Fibroblast of skin of right quadriceps (primary cell): ENCODE measurements at regions not wholly inside any gene's neighbourhood (a gene's known extent, or its start where the extent isn't known, plus 50 kb on each side); places are given as distances from the start of the nearest gene placed in this dataset.
"Not testable (repeated sequence)": the region's sequence is repeated elsewhere in the genome, so short reads cannot be mapped to it uniquely, and the experiment has no call there.

Experiments used
- DNase-seq: peaks from one replicate; pipeline ENCODE4 v3.0.0-alpha.2; 2013

DNA sequence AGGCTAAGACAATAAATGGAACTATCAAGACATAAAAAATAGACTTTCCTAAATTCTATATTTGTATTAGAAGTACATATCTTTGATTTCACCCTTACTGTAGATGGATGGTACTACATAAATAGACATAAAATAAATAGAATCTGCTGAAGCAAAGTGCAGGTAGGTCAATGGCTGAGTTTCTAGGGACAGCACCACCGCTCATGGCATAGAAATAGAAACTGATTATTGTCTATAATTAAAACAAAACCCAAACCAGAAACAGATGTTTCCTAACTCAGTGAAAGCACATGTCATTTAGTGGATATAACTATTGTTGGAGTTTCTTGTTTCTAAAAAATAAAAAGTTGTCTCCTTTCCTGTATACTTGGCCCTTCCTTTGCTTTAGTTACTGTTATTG, 387.3 kb upstream of the ADGRL3 start:
- DNase-seq: no peak

DNA sequence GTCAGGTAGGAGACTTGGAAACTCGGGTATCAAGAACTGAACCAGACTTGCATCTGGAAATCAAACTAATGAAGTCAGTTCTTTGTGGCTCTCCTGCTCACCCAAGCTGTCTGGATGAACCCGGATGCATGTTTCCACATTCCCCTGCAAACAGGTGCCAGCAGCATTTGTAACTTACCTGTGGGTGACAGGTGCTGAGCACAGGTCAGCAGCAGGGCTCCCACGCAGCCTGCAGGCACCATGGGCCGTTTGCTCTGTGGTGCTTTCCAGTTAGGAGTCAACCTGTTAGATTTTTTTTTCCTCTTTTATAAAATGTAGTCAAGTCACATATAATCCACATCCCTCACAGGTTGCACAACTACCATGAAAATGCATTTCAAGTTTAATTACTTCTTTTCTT, 385.6 kb upstream of the ADGRL3 start:
- DNase-seq: no peak

GRCh38 chr4:60817609-60818008, 382.5 kb upstream of the ADGRL3 start:
- no peak for DNase-seq

- DNase-seq: no peak
Measured at GRCh38 chr4:60822986-60823385, 377.1 kb upstream of the ADGRL3 start.

- no peak for DNase-seq
Measured at GRCh38 chr4:60840020-60840419, 360.1 kb upstream of the ADGRL3 start.

DNA sequence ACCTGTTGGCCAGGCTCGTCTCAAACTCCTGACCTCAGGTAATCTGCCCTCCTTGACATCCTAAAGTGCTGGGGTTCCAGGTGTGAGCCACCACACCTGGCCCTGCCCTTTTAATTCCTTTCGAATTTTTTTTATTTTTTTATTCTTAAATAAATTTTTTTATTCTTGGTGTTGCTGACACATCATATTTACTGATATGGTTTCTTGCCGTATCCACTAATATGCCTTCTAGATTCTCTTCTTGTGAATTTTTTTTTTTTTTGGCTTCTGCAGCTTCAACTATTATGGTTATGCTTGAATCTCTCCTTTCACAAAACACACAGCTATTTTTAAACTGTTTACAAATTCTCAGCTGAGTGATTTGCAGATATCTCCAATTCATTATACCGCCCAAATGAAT, 353.4 kb upstream of the ADGRL3 start:
- no peak for DNase-seq

- DNase-seq: no peak
Measured at GRCh38 chr4:60847614-60848013, 352.5 kb upstream of the ADGRL3 start.

DNA sequence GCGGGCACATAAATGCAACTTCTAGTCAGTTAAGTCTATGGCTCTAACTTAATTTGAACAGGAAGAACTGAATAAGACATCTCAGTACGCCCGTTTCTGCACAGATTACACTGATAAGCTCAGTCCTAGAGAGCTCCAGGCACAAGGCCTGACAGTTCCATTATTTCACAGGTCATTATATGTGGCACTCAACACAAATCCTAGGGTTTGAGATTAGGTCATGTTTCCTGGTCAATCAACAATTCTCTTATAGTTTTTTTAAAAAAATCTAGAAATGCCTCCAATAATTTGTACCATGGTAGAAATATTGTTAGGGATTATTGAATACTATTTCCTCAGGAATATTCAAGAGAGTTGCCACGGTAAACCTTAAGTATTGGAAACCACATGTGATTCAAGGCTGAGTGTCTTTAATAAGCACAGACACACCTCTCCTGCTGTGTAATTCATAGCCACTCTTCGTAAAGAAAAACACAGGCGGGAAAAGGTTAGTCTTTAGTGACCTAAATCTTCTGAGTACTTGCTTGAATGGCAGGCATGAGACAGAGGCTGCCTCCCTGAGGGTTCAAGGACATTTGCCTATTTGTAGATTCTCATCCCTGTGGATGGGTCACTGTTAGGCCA, 342.9 kb upstream of the ADGRL3 start:
- no peak for DNase-seq

DNA sequence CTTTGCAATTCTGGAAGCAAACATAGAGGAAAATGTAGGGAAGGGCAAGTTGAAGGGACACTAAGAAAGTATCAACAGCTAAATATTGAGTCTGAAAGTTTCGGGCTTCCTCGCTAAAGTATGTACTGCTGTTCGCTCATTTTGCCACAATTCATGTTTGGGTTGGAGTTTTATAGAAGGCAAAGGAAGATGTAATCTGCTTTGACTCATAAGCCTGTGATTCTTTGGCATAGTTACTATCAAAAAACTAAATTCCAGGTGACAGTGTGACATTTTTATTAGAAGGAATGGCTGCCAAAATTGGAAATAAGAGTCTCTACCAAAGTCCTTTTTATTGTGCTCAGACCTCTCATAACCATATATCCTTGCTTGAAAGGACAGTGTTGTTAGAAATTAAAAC, 336.7 kb upstream of the ADGRL3 start:
- DNase-seq: no peak

- peak; percentile 0 for DNase-seq
Measured at GRCh38 chr4:60865273-60865672, 334.9 kb upstream of the ADGRL3 start.

- no peak for DNase-seq
Measured at GRCh38 chr4:60868232-60868960, 331.7 kb upstream of the ADGRL3 start.

GRCh38 chr4:60879135-60879701, 320.9 kb upstream of the ADGRL3 start:
- DNase-seq: no peak

GRCh38 chr4:60884587-60884986, 315.5 kb upstream of the ADGRL3 start:
- peak; percentile 61 for DNase-seq

DNA sequence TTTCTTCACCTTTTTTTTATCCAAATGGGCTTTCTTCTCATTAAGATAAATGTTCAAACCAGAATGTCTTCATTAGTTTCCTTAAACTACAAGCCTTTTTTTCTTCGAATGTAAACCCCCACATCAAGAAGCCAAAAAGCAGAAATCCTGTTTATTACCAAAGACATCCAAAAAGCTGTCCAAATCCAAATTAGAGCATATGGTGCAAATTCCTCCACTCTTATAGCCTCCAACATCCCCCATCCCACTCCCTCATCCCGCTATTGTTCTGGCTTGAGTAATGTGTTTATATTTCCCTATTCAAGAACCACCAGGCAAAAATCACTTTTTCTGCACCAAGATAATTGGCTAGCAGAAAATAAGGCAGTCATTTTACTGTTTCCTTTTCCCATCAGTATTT, 315.1 kb upstream of the ADGRL3 start:
- DNase-seq: peak; percentile 26

DNA sequence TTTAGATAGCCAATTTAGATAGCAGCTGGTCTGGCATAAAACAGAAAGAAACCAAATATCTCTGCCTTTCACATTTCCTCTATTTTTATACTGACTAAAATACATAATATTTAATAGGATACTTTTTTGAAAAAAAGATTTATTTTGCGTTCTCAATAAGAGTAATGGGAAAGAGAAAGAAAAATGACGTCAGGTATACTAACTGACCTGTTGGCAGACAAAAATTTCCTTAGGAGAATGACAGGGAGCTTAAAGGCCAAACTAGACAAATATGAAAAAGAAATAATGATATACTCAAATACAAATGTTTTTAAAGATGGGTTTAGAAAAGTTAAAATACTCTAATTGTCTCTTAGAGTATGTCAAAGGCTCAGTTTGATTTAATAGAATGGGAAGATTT, 309.4 kb upstream of the ADGRL3 start:
- DNase-seq: no peak

DNA sequence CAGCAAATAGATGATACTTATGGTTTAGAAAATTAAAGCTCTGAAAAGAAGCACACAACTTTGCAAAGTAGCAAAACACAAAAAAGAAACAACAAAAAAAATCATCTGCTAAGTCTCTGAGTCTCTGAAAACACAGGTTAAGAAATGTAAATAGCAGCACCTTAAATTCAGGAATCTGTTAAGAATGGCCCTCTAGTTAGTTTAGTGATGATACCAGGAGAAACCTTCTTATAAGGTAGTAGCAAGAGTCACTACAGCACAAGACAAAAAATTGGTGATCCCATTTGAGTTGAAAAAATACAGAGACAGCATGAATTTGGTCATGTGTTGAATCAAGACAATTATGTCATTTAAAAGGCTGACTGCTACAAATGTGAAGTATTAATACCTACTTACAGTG, 308.2 kb upstream of the ADGRL3 start:
- DNase-seq: no peak

DNA sequence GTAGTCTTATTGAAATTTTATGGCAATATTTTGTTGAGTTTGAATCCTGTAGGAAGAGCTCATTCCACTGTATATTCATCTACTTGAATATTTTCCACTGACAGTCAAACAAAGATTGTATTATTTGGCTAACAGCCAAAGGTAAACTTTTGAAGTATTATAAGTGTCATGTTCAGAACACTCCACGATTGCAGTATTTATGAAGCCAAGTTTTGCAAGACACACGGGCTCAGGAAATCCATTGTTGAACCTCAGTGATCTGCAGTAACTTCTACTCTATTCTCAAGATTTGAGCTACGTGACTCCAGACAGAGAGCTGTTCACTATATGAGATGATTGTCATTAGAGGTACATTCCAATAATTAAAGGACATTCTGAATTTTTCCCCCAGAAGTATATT, 302.7 kb upstream of the ADGRL3 start:
- peak; percentile 2 for DNase-seq

DNA sequence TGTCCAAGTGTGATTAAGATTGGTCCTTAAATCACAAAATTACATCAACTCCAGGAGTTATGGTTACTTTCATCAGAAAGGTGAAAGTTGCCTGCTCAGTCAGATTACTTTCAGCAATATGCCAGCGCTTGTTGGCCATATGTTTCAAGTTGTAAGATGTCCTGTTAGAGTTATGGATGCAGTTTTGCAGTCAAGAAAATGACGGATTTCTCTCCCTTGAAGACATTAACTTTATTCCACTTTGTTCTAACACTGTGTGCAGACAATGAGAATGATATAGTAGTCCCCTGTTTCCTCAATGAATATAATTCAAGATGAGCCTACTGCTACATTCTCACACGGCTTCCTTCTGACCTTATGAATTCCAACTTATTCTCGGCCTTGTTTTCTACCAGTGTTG, 295.0 kb upstream of the ADGRL3 start:
- DNase-seq: no peak

DNA sequence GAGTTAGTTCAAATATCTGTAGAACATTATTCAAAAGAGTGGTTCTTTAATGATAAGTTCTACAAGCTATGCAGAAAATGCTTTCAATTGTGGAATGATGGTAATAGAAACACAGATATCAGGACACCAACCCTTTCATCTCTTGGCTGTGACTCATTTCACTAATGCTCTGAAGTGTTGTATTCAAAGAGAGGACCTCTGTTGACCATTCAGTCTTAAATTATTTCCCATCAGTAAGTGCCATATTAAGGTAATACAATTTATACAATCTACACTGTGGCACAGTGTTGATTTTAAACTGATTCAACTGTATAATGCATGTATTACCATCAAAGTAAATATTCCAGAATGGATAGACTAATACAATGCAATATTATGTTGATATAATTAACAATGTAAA, 289.0 kb upstream of the ADGRL3 start:
- no peak for DNase-seq

DNA sequence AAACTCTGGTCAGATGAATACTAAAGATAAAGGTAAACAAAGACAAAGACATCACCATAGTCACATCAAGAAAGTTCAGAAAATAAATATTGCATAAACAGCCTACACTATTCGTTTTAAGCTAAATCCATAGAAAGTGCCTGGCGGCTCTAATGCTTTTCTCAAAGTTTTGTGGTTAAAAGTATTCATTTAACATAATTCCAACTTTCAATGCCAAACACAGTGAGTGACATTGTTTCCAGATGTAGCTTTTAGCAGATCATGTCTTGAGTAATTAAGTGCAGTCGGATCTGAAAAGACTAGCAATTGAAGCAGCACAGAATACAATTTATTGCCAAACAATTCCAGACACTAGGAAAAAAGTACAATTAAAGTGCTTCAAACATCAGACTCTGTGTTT, 287.1 kb upstream of the ADGRL3 start:
- peak; percentile 13 for DNase-seq

DNA sequence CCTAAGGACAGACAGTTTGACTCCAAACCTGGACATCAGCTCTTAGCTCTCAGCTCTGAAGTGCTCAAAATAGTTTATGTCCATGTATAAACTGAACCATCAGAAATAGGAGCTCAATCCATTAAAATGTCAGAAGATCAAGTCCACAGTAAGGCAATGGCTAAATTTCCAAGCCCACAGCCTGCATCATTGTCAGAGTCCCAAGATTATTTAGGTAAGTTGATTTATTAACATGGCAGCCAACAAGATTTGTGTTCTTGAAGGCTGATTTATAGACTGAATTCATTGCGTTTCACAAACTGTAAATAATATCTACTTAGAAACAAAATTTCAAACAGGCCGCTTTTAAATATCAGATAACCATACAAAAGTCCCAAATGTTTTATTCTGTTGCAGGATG, 286.5 kb upstream of the ADGRL3 start:
- DNase-seq: no peak

- not testable (repeated sequence) for DNase-seq
Measured at GRCh38 chr4:60921735-60922134, 278.4 kb upstream of the ADGRL3 start.

GRCh38 chr4:60923075-60923474, 277.1 kb upstream of the ADGRL3 start:
- no peak for DNase-seq

DNA sequence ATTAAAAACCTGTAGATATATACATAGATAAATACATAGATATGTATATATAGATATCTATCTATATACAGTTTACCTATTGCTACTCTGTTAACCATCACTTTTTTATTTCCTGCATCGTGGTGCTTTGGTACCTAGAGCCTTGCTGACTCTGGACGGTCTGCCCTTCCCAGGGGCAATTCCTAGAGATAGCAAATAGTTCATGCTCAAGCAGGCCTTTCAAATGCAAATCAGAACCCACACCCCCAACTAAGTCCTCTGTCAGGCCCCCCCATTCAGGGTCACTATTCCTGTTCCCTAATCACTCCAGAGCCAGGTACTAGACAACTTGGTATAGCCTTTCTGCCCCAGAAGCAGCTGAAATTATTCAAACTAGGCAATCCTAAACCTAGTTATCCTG, 273.5 kb upstream of the ADGRL3 start:
- no peak for DNase-seq

DNA sequence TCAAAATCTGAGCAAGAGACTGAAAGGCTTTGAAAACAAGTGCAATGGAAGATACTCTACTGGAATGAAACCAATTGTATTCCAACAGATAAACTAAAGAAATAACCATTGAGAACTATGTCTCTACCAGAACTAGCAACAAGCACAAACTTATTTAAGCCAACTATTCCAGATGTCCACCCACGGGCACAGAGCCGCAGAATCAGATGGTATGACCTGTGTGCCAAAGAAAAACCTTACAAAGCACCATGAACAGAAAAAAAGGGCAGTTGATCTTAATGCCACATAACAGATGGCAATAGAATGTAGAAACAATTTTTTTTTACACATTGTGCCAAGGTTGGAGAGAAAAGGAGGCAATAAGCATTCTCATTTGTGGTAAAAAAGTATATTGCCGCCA, 269.3 kb upstream of the ADGRL3 start:
- DNase-seq: no peak
